Suprapubic skin (tissue), 4 donors: ENCODE measurements at regions not wholly inside any gene's neighbourhood (a gene's known extent, or its start where the extent isn't known, plus 50 kb on each side); places are given as distances from the start of the nearest gene placed in this dataset.
"Not testable (repeated sequence)": the region's sequence is repeated elsewhere in the genome, so short reads cannot be mapped to it uniquely, and the experiment has no call there.

ENCODE experiments used
- POLR2A ChIP-seq, 2 donors: fragments of 450-650 bp; IDR thresholded peaks; one replicate each; pipeline ENCODE4 v1.6.1; 2017; ENCODE audit warnings: antibody characterized with exemption in 2 of 2, mild to moderate bottlenecking in 2 of 2, moderate library complexity in 2 of 2
- POLR2AphosphoS5 ChIP-seq, 3 donors: sonication (generic); formaldehyde crosslinking; IDR thresholded peaks; one replicate each; pipeline ENCODE4 v1.6.1; 2017; ENCODE audit warnings: antibody characterized with exemption in 3 of 3
- TF ChIP-seq, protein P1 (sequence below), 2 donors: fragments of 200-600 bp in 1 of 2; fragments of 450-650 bp in 1 of 2; sonication (generic) in 1 of 2; IDR thresholded peaks; one replicate each; pipeline ENCODE4 v1.5.1; 2016 to 2019; ENCODE audit warnings: antibody characterized with exemption in 2 of 2, mild to moderate bottlenecking in 1 of 2, moderate library complexity in 1 of 2

- TF ChIP-seq POLR2A, POLR2AphosphoS5 (IDR thresholded peaks at IDR 0.05): not testable (repeated sequence)
- TF ChIP-seq, protein P1, sequence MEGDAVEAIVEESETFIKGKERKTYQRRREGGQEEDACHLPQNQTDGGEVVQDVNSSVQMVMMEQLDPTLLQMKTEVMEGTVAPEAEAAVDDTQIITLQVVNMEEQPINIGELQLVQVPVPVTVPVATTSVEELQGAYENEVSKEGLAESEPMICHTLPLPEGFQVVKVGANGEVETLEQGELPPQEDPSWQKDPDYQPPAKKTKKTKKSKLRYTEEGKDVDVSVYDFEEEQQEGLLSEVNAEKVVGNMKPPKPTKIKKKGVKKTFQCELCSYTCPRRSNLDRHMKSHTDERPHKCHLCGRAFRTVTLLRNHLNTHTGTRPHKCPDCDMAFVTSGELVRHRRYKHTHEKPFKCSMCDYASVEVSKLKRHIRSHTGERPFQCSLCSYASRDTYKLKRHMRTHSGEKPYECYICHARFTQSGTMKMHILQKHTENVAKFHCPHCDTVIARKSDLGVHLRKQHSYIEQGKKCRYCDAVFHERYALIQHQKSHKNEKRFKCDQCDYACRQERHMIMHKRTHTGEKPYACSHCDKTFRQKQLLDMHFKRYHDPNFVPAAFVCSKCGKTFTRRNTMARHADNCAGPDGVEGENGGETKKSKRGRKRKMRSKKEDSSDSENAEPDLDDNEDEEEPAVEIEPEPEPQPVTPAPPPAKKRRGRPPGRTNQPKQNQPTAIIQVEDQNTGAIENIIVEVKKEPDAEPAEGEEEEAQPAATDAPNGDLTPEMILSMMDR (IDR thresholded peaks at IDR 0.05), result not testable (repeated sequence)
Measured at GRCh38 chr20:59490196-59491004, 113.9 kb upstream of the PHACTR3 start.
